PC-9 (cell line): ENCODE measurements at regions not wholly inside any gene's neighbourhood (a gene's known extent, or its start where the extent isn't known, plus 50 kb on each side); places are given as distances from the start of the nearest gene placed in this dataset.
"Not testable (repeated sequence)": the region's sequence is repeated elsewhere in the genome, so short reads cannot be mapped to it uniquely, and the experiment has no call there.

ENCODE experiments used
- CTCF ChIP-seq: fragments of 200-600 bp; sonication (generic); conservative IDR thresholded peaks from 2 replicates; pipeline ENCODE4 v1.6.1; 2017; ENCODE audit warnings: mixed run types, antibody characterized with exemption, mild to moderate bottlenecking, moderate library complexity
- EZH2 ChIP-seq: fragments of 200-600 bp; sonication (generic); IDR thresholded peaks from 2 replicates; pipeline ENCODE4 v1.8.0; 2017; ENCODE audit warnings: antibody characterized with exemption, low read depth

DNA sequence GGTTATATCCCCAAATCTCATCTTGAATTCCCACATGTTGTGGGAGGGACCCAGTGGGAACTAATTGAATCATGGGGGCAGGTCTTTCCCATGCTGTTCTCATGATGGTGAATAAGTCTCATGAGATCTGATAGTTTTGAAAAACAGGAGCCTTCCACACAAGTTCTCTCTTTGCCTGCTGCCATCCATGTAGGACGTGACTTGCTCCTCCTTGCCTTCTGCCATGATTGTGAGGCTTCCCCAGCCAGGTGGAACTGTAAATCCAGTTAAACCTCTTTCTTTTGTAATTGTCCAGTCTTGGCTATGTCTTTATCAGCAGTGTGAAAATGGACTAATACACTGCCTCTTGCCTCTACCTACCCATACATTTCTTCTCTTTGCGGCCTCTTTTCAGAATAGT is 193.4 kb downstream of the C7orf25 start:
- not testable (repeated sequence) for TF ChIP-seq CTCF, EZH2
